WTC11 (cell line): ENCODE measurements at regions not wholly inside any gene's neighbourhood (a gene's known extent, or its start where the extent isn't known, plus 50 kb on each side); places are given as distances from the start of the nearest gene placed in this dataset.

Experiments
- ATAC-seq: fragments of 200-7000 bp; cut with Tn5 transposase; 2 replicates; pipeline ENCODE4 v1.10.0; 2021; ENCODE audit warnings: mild to moderate bottlenecking, moderate library complexity
- CTCF ChIA-PET: fragments of 300-600 bp; sonication (Branson Sonifier 250); formaldehyde crosslinking; loops from one replicate; lab custom pipeline; 2021; ENCODE audit warnings: antibody characterized with exemption; lab: Charles Lee
- POLR2A ChIA-PET: fragments of 350-600 bp; sonication (Branson Sonifier 250); formaldehyde crosslinking; loops from one replicate; lab custom pipeline; 2021; ENCODE audit warnings: antibody characterized with exemption; lab: Charles Lee
- DNase-seq: peaks from one replicate; pipeline ENCODE4 v3.0.0; 2021; ENCODE audit warnings: low spot score
- H3K27ac Mint-ChIP-seq: 2 replicates; pipeline ENCODE4 v1.8.0; 2021; ENCODE audit warnings: mixed read lengths
- H3K27me3 Mint-ChIP-seq: 2 replicates; pipeline ENCODE4 v1.8.0; 2021; ENCODE audit warnings: low read depth, mild to moderate bottlenecking, moderate library complexity, mixed read lengths
- H3K36me3 Mint-ChIP-seq: 2 replicates; pipeline ENCODE4 v1.8.0; 2021; ENCODE audit warnings: mixed read lengths
- H3K4me1 Mint-ChIP-seq: 2 replicates; pipeline ENCODE4 v1.8.0; 2022; ENCODE audit warnings: mixed read lengths
- H3K4me3 Mint-ChIP-seq: 2 replicates; pipeline ENCODE4 v1.8.0; 2021; ENCODE audit warnings: mild to moderate bottlenecking, moderate library complexity, mixed read lengths
- H3K9me3 Mint-ChIP-seq: 2 replicates; pipeline ENCODE4 v1.8.0; 2021; ENCODE audit warnings: mixed read lengths
- CREM ChIP-seq: sonication (generic); formaldehyde crosslinking; IDR thresholded peaks from 2 replicates; pipeline ENCODE4 v1.8.1; 2022; ENCODE audit warnings: mild to moderate bottlenecking, missing genetic modification reagents, moderate library complexity
- ESRRA ChIP-seq: sonication (generic); formaldehyde crosslinking; IDR thresholded peaks from 2 replicates; pipeline ENCODE4 v1.8.1; 2022; ENCODE audit warnings: mild to moderate bottlenecking, missing genetic modification reagents, borderline replicate concordance
- ETV6 ChIP-seq: sonication (generic); formaldehyde crosslinking; IDR thresholded peaks from 2 replicates; pipeline ENCODE4 v1.8.1; 2022; ENCODE audit warnings: mild to moderate bottlenecking, missing genetic modification reagents
- FOXJ3 ChIP-seq: sonication (generic); formaldehyde crosslinking; IDR thresholded peaks from 2 replicates; pipeline ENCODE4 v1.9.0; 2021; ENCODE audit warnings: missing genetic modification reagents, mild to moderate bottlenecking, borderline replicate concordance
- FOXP1 ChIP-seq: sonication (generic); formaldehyde crosslinking; IDR thresholded peaks from 2 replicates; pipeline ENCODE4 v1.8.0; 2022; ENCODE audit warnings: missing genetic modification reagents, mild to moderate bottlenecking, moderate library complexity, borderline replicate concordance
- HMGA2 ChIP-seq: fragments of 250-450 bp; sonication (Bioruptor Pico); IDR thresholded peaks from 2 replicates; pipeline ENCODE4 v1.4.0; 2021; ENCODE audit warnings: mild to moderate bottlenecking, moderate library complexity
- IRF1 ChIP-seq: sonication (generic); formaldehyde crosslinking; IDR thresholded peaks from 2 replicates; pipeline ENCODE4 v1.8.0; 2023; ENCODE audit warnings: missing genetic modification reagents
- JUN ChIP-seq: sonication (generic); formaldehyde crosslinking; IDR thresholded peaks from 2 replicates; pipeline ENCODE4 v1.8.0; 2023; ENCODE audit warnings: mild to moderate bottlenecking, missing genetic modification reagents
- PRDM15 ChIP-seq: sonication (generic); formaldehyde crosslinking; IDR thresholded peaks from 2 replicates; pipeline ENCODE4 v1.8.0; 2022; ENCODE audit warnings: missing genetic modification reagents
- RORB ChIP-seq: fragments of 250-450 bp; sonication (Bioruptor Pico); IDR thresholded peaks from 2 replicates; pipeline ENCODE4 v1.9.0; 2021; ENCODE audit warnings: mild to moderate bottlenecking
- SMAD4 ChIP-seq: sonication (generic); formaldehyde crosslinking; IDR thresholded peaks from 2 replicates; pipeline ENCODE4 v1.8.0; 2022; ENCODE audit warnings: mild to moderate bottlenecking, missing genetic modification reagents
- ZBTB21 ChIP-seq: sonication (generic); formaldehyde crosslinking; IDR thresholded peaks from 2 replicates; pipeline ENCODE4 v1.8.1; 2023; ENCODE audit warnings: mild to moderate bottlenecking, missing genetic modification reagents, borderline replicate concordance
- ZNF138 ChIP-seq: sonication (generic); formaldehyde crosslinking; conservative IDR thresholded peaks from 2 replicates; pipeline ENCODE4 v1.8.1; 2022; ENCODE audit warnings: mild to moderate bottlenecking, moderate library complexity, missing genetic modification reagents
- ZNF416 ChIP-seq: fragments of 250-450 bp; sonication (Bioruptor Pico); IDR thresholded peaks from 2 replicates; pipeline ENCODE4 v1.9.0; 2021; ENCODE audit warnings: mild to moderate bottlenecking, inconsistent platforms
- TF ChIP-seq, protein P1 (sequence below): sonication (generic); formaldehyde crosslinking; IDR thresholded peaks from 2 replicates; pipeline ENCODE4 v1.8.0; 2022; ENCODE audit warnings: mild to moderate bottlenecking, missing genetic modification reagents
- TF ChIP-seq, protein P2 (sequence below): sonication (generic); formaldehyde crosslinking; conservative IDR thresholded peaks from 2 replicates; pipeline ENCODE4 v1.8.1; 2022; ENCODE audit warnings: mild to moderate bottlenecking, missing genetic modification reagents
- TF ChIP-seq, protein P3 (sequence below): fragments of 250-450 bp; sonication (Bioruptor Pico); IDR thresholded peaks from 2 replicates; pipeline ENCODE4 v1.9.0; 2021; ENCODE audit warnings: mild to moderate bottlenecking, borderline replicate concordance
- TF ChIP-seq, protein P4 (sequence below): fragments of 200-600 bp; IDR thresholded peaks from 2 replicates; pipeline ENCODE4 v1.8.0; 2022; ENCODE audit warnings: antibody characterized with exemption
- TF ChIP-seq, protein P5 (sequence below): sonication (generic); formaldehyde crosslinking; IDR thresholded peaks from 2 replicates; pipeline ENCODE4 v1.8.0; 2023; ENCODE audit warnings: missing genetic modification reagents, mild to moderate bottlenecking, borderline replicate concordance

DNA sequence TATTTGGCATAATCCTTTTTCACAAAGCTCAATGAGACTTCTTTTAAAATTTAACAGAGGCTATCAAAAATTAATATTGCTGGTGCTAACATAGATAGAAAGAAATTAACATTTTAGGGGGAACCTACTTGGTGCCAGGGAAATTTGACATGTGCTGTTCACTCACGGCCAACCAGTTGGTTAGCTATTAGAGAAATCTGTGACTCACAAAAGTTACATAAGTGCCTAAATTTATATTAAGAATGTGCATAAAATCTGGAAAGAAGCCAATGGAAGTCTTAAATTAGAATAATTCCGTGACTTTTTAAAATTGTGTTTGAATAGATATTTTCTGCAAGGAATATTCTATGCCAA is 184.3 kb upstream of the MAP2 start:
- H3K27ac Mint-ChIP-seq = no peak overlapping the region
- POLR2A ChIA-PET = no interaction called here
- no peak for ATAC-seq
- H3K4me1 Mint-ChIP-seq = peaks cover 25% of the 10 kb centered on the region
- TF ChIP-seq, protein P1, sequence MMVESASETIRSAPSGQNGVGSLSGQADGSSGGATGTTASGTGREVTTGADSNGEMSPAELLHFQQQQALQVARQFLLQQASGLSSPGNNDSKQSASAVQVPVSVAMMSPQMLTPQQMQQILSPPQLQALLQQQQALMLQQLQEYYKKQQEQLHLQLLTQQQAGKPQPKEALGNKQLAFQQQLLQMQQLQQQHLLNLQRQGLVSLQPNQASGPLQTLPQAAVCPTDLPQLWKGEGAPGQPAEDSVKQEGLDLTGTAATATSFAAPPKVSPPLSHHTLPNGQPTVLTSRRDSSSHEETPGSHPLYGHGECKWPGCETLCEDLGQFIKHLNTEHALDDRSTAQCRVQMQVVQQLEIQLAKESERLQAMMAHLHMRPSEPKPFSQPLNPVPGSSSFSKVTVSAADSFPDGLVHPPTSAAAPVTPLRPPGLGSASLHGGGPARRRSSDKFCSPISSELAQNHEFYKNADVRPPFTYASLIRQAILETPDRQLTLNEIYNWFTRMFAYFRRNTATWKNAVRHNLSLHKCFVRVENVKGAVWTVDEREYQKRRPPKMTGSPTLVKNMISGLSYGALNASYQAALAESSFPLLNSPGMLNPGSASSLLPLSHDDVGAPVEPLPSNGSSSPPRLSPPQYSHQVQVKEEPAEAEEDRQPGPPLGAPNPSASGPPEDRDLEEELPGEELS (CRISPR knock-in tag) = no peak
- TF ChIP-seq, protein P2, sequence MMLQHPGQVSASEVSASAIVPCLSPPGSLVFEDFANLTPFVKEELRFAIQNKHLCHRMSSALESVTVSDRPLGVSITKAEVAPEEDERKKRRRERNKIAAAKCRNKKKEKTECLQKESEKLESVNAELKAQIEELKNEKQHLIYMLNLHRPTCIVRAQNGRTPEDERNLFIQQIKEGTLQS (CRISPR knock-in tag) = no peak
- TF ChIP-seq ETV6 (CRISPR knock-in tag) = no peak
- TF ChIP-seq ESRRA = no peak
- TF ChIP-seq, protein P3, sequence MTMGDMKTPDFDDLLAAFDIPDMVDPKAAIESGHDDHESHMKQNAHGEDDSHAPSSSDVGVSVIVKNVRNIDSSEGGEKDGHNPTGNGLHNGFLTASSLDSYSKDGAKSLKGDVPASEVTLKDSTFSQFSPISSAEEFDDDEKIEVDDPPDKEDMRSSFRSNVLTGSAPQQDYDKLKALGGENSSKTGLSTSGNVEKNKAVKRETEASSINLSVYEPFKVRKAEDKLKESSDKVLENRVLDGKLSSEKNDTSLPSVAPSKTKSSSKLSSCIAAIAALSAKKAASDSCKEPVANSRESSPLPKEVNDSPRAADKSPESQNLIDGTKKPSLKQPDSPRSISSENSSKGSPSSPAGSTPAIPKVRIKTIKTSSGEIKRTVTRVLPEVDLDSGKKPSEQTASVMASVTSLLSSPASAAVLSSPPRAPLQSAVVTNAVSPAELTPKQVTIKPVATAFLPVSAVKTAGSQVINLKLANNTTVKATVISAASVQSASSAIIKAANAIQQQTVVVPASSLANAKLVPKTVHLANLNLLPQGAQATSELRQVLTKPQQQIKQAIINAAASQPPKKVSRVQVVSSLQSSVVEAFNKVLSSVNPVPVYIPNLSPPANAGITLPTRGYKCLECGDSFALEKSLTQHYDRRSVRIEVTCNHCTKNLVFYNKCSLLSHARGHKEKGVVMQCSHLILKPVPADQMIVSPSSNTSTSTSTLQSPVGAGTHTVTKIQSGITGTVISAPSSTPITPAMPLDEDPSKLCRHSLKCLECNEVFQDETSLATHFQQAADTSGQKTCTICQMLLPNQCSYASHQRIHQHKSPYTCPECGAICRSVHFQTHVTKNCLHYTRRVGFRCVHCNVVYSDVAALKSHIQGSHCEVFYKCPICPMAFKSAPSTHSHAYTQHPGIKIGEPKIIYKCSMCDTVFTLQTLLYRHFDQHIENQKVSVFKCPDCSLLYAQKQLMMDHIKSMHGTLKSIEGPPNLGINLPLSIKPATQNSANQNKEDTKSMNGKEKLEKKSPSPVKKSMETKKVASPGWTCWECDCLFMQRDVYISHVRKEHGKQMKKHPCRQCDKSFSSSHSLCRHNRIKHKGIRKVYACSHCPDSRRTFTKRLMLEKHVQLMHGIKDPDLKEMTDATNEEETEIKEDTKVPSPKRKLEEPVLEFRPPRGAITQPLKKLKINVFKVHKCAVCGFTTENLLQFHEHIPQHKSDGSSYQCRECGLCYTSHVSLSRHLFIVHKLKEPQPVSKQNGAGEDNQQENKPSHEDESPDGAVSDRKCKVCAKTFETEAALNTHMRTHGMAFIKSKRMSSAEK (CRISPR knock-in tag) = no peak
- TF ChIP-seq ZNF138 (CRISPR knock-in tag) = no peak
- no peak for TF ChIP-seq RORB (CRISPR knock-in tag)
- TF ChIP-seq SMAD4 = no peak
- no peak for TF ChIP-seq FOXP1 (CRISPR knock-in tag)
- TF ChIP-seq PRDM15 (CRISPR knock-in tag) = no peak
- TF ChIP-seq ZNF416 (CRISPR knock-in tag) = no peak
- no peak for TF ChIP-seq IRF1
- TF ChIP-seq FOXJ3 (CRISPR knock-in tag) = no peak
- TF ChIP-seq, protein P4, sequence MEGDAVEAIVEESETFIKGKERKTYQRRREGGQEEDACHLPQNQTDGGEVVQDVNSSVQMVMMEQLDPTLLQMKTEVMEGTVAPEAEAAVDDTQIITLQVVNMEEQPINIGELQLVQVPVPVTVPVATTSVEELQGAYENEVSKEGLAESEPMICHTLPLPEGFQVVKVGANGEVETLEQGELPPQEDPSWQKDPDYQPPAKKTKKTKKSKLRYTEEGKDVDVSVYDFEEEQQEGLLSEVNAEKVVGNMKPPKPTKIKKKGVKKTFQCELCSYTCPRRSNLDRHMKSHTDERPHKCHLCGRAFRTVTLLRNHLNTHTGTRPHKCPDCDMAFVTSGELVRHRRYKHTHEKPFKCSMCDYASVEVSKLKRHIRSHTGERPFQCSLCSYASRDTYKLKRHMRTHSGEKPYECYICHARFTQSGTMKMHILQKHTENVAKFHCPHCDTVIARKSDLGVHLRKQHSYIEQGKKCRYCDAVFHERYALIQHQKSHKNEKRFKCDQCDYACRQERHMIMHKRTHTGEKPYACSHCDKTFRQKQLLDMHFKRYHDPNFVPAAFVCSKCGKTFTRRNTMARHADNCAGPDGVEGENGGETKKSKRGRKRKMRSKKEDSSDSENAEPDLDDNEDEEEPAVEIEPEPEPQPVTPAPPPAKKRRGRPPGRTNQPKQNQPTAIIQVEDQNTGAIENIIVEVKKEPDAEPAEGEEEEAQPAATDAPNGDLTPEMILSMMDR = no peak
- no peak for TF ChIP-seq HMGA2 (CRISPR knock-in tag)
- TF ChIP-seq ZBTB21 (CRISPR knock-in tag) = no peak
- no peak for TF ChIP-seq CREM (CRISPR knock-in tag)
- TF ChIP-seq, protein P5, sequence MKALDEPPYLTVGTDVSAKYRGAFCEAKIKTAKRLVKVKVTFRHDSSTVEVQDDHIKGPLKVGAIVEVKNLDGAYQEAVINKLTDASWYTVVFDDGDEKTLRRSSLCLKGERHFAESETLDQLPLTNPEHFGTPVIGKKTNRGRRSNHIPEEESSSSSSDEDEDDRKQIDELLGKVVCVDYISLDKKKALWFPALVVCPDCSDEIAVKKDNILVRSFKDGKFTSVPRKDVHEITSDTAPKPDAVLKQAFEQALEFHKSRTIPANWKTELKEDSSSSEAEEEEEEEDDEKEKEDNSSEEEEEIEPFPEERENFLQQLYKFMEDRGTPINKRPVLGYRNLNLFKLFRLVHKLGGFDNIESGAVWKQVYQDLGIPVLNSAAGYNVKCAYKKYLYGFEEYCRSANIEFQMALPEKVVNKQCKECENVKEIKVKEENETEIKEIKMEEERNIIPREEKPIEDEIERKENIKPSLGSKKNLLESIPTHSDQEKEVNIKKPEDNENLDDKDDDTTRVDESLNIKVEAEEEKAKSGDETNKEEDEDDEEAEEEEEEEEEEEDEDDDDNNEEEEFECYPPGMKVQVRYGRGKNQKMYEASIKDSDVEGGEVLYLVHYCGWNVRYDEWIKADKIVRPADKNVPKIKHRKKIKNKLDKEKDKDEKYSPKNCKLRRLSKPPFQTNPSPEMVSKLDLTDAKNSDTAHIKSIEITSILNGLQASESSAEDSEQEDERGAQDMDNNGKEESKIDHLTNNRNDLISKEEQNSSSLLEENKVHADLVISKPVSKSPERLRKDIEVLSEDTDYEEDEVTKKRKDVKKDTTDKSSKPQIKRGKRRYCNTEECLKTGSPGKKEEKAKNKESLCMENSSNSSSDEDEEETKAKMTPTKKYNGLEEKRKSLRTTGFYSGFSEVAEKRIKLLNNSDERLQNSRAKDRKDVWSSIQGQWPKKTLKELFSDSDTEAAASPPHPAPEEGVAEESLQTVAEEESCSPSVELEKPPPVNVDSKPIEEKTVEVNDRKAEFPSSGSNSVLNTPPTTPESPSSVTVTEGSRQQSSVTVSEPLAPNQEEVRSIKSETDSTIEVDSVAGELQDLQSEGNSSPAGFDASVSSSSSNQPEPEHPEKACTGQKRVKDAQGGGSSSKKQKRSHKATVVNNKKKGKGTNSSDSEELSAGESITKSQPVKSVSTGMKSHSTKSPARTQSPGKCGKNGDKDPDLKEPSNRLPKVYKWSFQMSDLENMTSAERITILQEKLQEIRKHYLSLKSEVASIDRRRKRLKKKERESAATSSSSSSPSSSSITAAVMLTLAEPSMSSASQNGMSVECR (CRISPR knock-in tag) = no peak
- no peak for TF ChIP-seq JUN
- peaks cover 39% of the 10 kb centered on the region for H3K9me3 Mint-ChIP-seq
- DNase-seq = no peak
- H3K4me3 Mint-ChIP-seq = no peak overlapping the region
- H3K36me3 Mint-ChIP-seq = peaks cover 33% of the 10 kb centered on the region
- H3K27me3 Mint-ChIP-seq = peaks cover 4% of the 10 kb centered on the region
- CTCF ChIA-PET = no interaction called here
